ENCODE measurements at regions not wholly inside any gene's neighbourhood (a gene's known extent, or its start where the extent isn't known, plus 50 kb on each side); places are given as distances from the start of the nearest gene placed in this dataset.

- H3K4me3 ChIP-seq: no peak overlapping the region
Observed at GRCh38 chr2:78895022-78895421, 130.5 kb upstream of the REG3G start.

GRCh38 chr2:78896536-78896935 is 129.0 kb upstream of the REG3G start:
- TF ChIP-seq POLR2A (IDR thresholded peaks at IDR 0.05) (no peak), POLR2AphosphoS5 (IDR thresholded peaks at IDR 0.05) (no peak), CTCF (IDR thresholded peaks at IDR 0.05) (no peak)
- intact Hi-C loops (cut with DNase I; ENCODE audit: low total_unique reads): no loop called here
- no peak overlapping the region for H3K27ac ChIP-seq
- no peaks in the 10 kb centered on the region for H3K36me3 ChIP-seq
- no peak overlapping the region for H3K4me3 ChIP-seq
- DNase-seq (ENCODE audit: low spot score in 2 of 2): no peak
- H3K9me3 ChIP-seq: no peaks in the 10 kb centered on the region
- no peaks in the 10 kb centered on the region for H3K27me3 ChIP-seq
- H3K4me1 ChIP-seq: no peaks in the 10 kb centered on the region

More at GRCh38 chr2:78895022-78895421, 130.5 kb upstream of the REG3G start:
- intact Hi-C loops (cut with DNase I; ENCODE audit: low total_unique reads): no loop called here
- H3K27ac ChIP-seq: no peak overlapping the region
- no peaks in the 10 kb centered on the region for H3K9me3 ChIP-seq
- DNase-seq (ENCODE audit: low spot score in 2 of 2): no peak
- H3K27me3 ChIP-seq: no peaks in the 10 kb centered on the region
- no peak for TF ChIP-seq POLR2AphosphoS5 (IDR thresholded peaks at IDR 0.05)
- no peak for TF ChIP-seq CTCF (IDR thresholded peaks at IDR 0.05)
- no peak for TF ChIP-seq POLR2A (IDR thresholded peaks at IDR 0.05)
- H3K4me1 ChIP-seq: no peaks in the 10 kb centered on the region
- H3K36me3 ChIP-seq: no peaks in the 10 kb centered on the region

GRCh38 chr2:78907089-78907488 is 118.4 kb upstream of the REG3G start:
- TF ChIP-seq CTCF (IDR thresholded peaks at IDR 0.05) (no peak), POLR2AphosphoS5 (IDR thresholded peaks at IDR 0.05) (no peak), POLR2A (IDR thresholded peaks at IDR 0.05) (no peak)
- Histone ChIP-seq H3K27me3 (no peaks in the 10 kb centered on the region), H3K4me3 (no peak overlapping the region), H3K27ac (no peak overlapping the region), H3K9me3 (no peaks in the 10 kb centered on the region), H3K4me1 (no peaks in the 10 kb centered on the region), H3K36me3 (no peaks in the 10 kb centered on the region)
- intact Hi-C loops (cut with DNase I; ENCODE audit: low total_unique reads): no loop called here
- no peak for DNase-seq (ENCODE audit: low spot score in 2 of 2)

DNA sequence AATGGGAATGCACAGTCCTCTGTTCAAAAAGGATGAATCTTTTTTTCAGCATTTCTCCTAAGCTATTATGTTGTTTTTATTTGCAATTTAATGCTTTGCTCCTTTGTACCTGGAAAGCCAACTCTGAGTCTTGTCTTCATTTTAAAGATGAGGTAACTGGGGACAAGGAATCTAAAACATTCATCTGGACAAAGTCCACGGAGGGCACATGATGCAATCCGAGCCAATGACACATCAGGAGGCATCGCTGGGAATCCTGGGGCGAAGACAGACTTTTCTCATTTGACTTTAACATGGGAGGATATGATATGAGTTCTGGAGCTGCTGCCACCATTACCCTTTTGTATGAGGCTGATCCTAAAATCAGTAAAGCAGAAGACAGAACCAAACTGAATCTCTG is 116.5 kb upstream of the REG3G start:
- Histone ChIP-seq H3K9me3 (no peaks in the 10 kb centered on the region), H3K27me3 (no peaks in the 10 kb centered on the region), H3K36me3 (no peaks in the 10 kb centered on the region), H3K4me3 (no peak overlapping the region), H3K4me1 (no peaks in the 10 kb centered on the region), H3K27ac (no peak overlapping the region)
- intact Hi-C loops (cut with DNase I; ENCODE audit: low total_unique reads): no loop called here
- no peak for TF ChIP-seq POLR2A (IDR thresholded peaks at IDR 0.05)
- no peak for TF ChIP-seq CTCF (IDR thresholded peaks at IDR 0.05)
- TF ChIP-seq POLR2AphosphoS5 (IDR thresholded peaks at IDR 0.05): no peak
- DNase-seq (ENCODE audit: low spot score in 2 of 2): no peak

GRCh38 chr2:78910376-78910775 is 115.1 kb upstream of the REG3G start:
- TF ChIP-seq POLR2AphosphoS5 (IDR thresholded peaks at IDR 0.05): no peak
- no peak for TF ChIP-seq CTCF (IDR thresholded peaks at IDR 0.05)
- TF ChIP-seq POLR2A (IDR thresholded peaks at IDR 0.05): no peak
- intact Hi-C loops (cut with DNase I; ENCODE audit: low total_unique reads): no loop called here
- no peak overlapping the region for H3K27ac ChIP-seq
- H3K4me3 ChIP-seq: no peak overlapping the region
- H3K4me1 ChIP-seq: no peaks in the 10 kb centered on the region
- H3K36me3 ChIP-seq: no peaks in the 10 kb centered on the region
- H3K27me3 ChIP-seq: no peaks in the 10 kb centered on the region
- H3K9me3 ChIP-seq: no peaks in the 10 kb centered on the region
- DNase-seq (ENCODE audit: low spot score in 2 of 2): no peak
